ENCODE measurements at regions not wholly inside any gene's neighbourhood (a gene's known extent, or its start where the extent isn't known, plus 50 kb on each side); places are given as distances from the start of the nearest gene placed in this dataset.

- Histone ChIP-seq H3K27ac (ENCODE audit: low read depth in 2 of 2, low read length in 1 of 2) (peak overlapping the region in 1 of 2 experiments; percentile 69; a peak in 2 of 4 replicates), H3K36me3 (replicated peaks in 1 of 2; ENCODE audit: control insufficient read depth in 1 of 2, insufficient read depth in 2 of 2, low read length in 1 of 2) (no peaks in the 10 kb centered on the region), H3K4me1 (ENCODE audit: control insufficient read depth in 1 of 2, insufficient read depth in 2 of 2, low read depth in 1 of 2, low read length in 1 of 2) (peaks cover 0 to 13% of the 10 kb centered on the region in 2 experiments; a peak in 1 of 4 replicates), H3K79me2 (ENCODE audit: insufficient read depth) (no peaks in the 10 kb centered on the region), H3F3A (replicated peaks; ENCODE audit: insufficient read depth) (peaks cover 32% of the 10 kb centered on the region), H3K27me3 (ENCODE audit: insufficient read depth) (no peaks in the 10 kb centered on the region), H3K4me2 (peak overlapping the region; percentile 25), H4K20me1 (ENCODE audit: insufficient read depth) (no peaks in the 10 kb centered on the region), H3K9me2 (no peaks in the 10 kb centered on the region), H2AFZ (ENCODE audit: low read depth) (no peak overlapping the region; the same call in 1 of the 2 replicates), H3K4me3 (ENCODE audit: low read depth in 2 of 2, low read length in 1 of 2) (no peak overlapping the region), H3K9ac (no peak overlapping the region), H3K9me3 (0 out of 2 replicates have a peak, but pooled peaks cover 6% of the 10 kb centered on the region)
- DNase-seq: no peak
- WGBS (ENCODE audit: low lambda C conversion rate): 38% methylated on average over 2 of the region's 2 CpGs
- TF ChIP-seq, protein P1, sequence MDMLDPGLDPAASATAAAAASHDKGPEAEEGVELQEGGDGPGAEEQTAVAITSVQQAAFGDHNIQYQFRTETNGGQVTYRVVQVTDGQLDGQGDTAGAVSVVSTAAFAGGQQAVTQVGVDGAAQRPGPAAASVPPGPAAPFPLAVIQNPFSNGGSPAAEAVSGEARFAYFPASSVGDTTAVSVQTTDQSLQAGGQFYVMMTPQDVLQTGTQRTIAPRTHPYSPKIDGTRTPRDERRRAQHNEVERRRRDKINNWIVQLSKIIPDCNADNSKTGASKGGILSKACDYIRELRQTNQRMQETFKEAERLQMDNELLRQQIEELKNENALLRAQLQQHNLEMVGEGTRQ (IDR thresholded peaks at IDR 0.05; ENCODE audit: borderline replicate concordance, low read depth, low read length): no peak
- TF ChIP-seq YY1 (IDR thresholded peaks at IDR 0.05; ENCODE audit: low read depth) (no peak), FOXM1 (IDR thresholded peaks at IDR 0.05; ENCODE audit: low read depth) (no peak), RXRA (IDR thresholded peaks at IDR 0.05; ENCODE audit: borderline replicate concordance, low read depth) (0 out of 2 replicates have a peak, but pooled peaks have one; percentile 3)
- TF ChIP-seq, protein P2, sequence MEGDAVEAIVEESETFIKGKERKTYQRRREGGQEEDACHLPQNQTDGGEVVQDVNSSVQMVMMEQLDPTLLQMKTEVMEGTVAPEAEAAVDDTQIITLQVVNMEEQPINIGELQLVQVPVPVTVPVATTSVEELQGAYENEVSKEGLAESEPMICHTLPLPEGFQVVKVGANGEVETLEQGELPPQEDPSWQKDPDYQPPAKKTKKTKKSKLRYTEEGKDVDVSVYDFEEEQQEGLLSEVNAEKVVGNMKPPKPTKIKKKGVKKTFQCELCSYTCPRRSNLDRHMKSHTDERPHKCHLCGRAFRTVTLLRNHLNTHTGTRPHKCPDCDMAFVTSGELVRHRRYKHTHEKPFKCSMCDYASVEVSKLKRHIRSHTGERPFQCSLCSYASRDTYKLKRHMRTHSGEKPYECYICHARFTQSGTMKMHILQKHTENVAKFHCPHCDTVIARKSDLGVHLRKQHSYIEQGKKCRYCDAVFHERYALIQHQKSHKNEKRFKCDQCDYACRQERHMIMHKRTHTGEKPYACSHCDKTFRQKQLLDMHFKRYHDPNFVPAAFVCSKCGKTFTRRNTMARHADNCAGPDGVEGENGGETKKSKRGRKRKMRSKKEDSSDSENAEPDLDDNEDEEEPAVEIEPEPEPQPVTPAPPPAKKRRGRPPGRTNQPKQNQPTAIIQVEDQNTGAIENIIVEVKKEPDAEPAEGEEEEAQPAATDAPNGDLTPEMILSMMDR (IDR thresholded peaks at IDR 0.05): no peak
- CTCF ChIA-PET: no interaction called here
- POLR2A ChIA-PET: no interaction called here
Measured at GRCh38 chr5:33072726-33073125, 361.6 kb downstream of the NPR3 start.

DNA sequence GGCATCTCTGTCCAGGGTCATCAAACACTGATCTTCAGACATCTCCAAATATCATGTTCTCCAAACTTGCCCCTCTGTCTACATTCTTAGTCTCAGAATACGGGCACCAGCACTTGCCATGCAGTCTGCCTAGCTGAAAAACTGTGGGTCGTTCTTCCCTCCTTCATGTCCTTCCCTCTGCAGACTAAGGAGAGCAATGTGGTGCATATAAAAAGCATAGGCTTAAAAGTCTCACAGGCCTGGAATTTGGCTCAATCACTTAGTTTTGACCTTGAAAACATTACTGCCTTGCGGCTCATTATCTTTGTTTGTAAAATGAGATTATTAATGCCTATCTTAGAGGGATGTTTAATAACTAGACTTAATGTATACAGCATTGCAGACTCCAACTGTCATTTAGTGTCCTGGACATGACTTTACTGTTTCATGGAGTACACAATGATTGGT, 362.8 kb downstream of the NPR3 start:
- no peaks in the 10 kb centered on the region for H3K79me2 ChIP-seq (ENCODE audit: insufficient read depth)
- WGBS (ENCODE audit: low lambda C conversion rate): 34% methylated on average over 3 of the region's 3 CpGs
- no peaks in the 10 kb centered on the region for H3K9me2 ChIP-seq
- TF ChIP-seq TCF12 (IDR thresholded peaks at IDR 0.05): no peak
- peaks cover 0 to 10% of the 10 kb centered on the region in 2 experiments; a peak in 1 of 4 replicates for H3K4me1 ChIP-seq (ENCODE audit: control insufficient read depth in 1 of 2, insufficient read depth in 2 of 2, low read depth in 1 of 2, low read length in 1 of 2)
- H3K36me3 ChIP-seq (replicated peaks in 1 of 2; ENCODE audit: control insufficient read depth in 1 of 2, insufficient read depth in 2 of 2, low read length in 1 of 2): no peaks in the 10 kb centered on the region
- ChIA-PET CTCF (no interaction called here), POLR2A (no interaction called here)
- no peaks in the 10 kb centered on the region for H3K27me3 ChIP-seq (ENCODE audit: insufficient read depth)
- H4K20me1 ChIP-seq (ENCODE audit: insufficient read depth): no peaks in the 10 kb centered on the region
- no peak overlapping the region for H3K4me3 ChIP-seq (ENCODE audit: low read depth in 2 of 2, low read length in 1 of 2)
- H3F3A ChIP-seq (replicated peaks; ENCODE audit: insufficient read depth): peaks cover 32% of the 10 kb centered on the region
- 0 out of 2 replicates have a peak, but pooled peaks cover 6% of the 10 kb centered on the region for H3K9me3 ChIP-seq
- H2AFZ ChIP-seq (ENCODE audit: low read depth): peak overlapping the region; percentile 23; the same call in 1 of the 2 replicates
- peak overlapping the region; percentile 26; the same call in 1 of the 2 replicates for H3K4me2 ChIP-seq
- no peak for DNase-seq
- H3K27ac ChIP-seq (ENCODE audit: low read depth in 2 of 2, low read length in 1 of 2): peak overlapping the region in 1 of 2 experiments; percentile 69; a peak in 2 of 4 replicates
- H3K9ac ChIP-seq: no peak overlapping the region; the same call in 1 of the 2 replicates

DNA sequence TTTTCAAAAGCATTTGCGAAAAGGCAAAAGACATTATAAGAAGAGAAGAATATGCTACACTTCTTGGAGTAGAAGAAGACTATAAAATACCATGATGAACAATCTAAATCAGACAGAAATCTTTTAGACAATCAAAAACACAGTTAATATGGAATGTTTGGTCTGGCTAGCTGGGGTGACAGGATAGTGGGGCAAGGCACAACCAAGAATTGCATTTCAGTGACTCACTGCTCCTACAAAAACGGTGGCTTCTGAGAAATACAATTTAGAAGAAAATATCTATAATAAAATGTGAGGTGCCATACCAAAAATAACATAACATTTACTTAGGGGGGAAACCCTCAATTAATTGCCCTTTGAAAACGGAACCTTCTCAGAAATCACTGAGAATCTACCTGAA, 363.4 kb downstream of the NPR3 start:
- no peaks in the 10 kb centered on the region for H3K79me2 ChIP-seq (ENCODE audit: insufficient read depth)
- WGBS (ENCODE audit: low lambda C conversion rate): 38% methylated on average over 3 of the region's 3 CpGs
- H3K36me3 ChIP-seq (replicated peaks in 1 of 2; ENCODE audit: control insufficient read depth in 1 of 2, insufficient read depth in 2 of 2, low read length in 1 of 2): no peaks in the 10 kb centered on the region
- no peaks in the 10 kb centered on the region for H3K9me2 ChIP-seq
- peak overlapping the region in 1 of 2 experiments; percentile 69; a peak in 3 of 4 replicates for H3K27ac ChIP-seq (ENCODE audit: low read depth in 2 of 2, low read length in 1 of 2)
- peaks cover 32% of the 10 kb centered on the region for H3F3A ChIP-seq (replicated peaks; ENCODE audit: insufficient read depth)
- H2AFZ ChIP-seq (ENCODE audit: low read depth): peak overlapping the region; percentile 36; the same call in 1 of the 2 replicates
- peaks cover 0 to 10% of the 10 kb centered on the region in 2 experiments; a peak in 1 of 4 replicates for H3K4me1 ChIP-seq (ENCODE audit: control insufficient read depth in 1 of 2, insufficient read depth in 2 of 2, low read depth in 1 of 2, low read length in 1 of 2)
- H3K9me3 ChIP-seq: 0 out of 2 replicates have a peak, but pooled peaks cover 6% of the 10 kb centered on the region
- no peak overlapping the region; the same call in 1 of the 2 replicates for H3K9ac ChIP-seq
- ChIA-PET CTCF (interaction anchor here (0.6 kb wide), 1 partner anchor 862 kb away, joined by 3 read pairs; the partner anchor contains the start of gene RXFP3), POLR2A (no interaction called here)
- H3K4me3 ChIP-seq (ENCODE audit: low read depth in 2 of 2, low read length in 1 of 2): no peak overlapping the region
- H3K27me3 ChIP-seq (ENCODE audit: insufficient read depth): no peaks in the 10 kb centered on the region
- H4K20me1 ChIP-seq (ENCODE audit: insufficient read depth): no peaks in the 10 kb centered on the region
- H3K4me2 ChIP-seq: peak overlapping the region; percentile 26; the same call in 1 of the 2 replicates
- DNase-seq: no peak
- TF ChIP-seq FOSL2 (IDR thresholded peaks at IDR 0.05; ENCODE audit: borderline replicate concordance, low read depth) (peak; percentile 42; the same call in 1 of the 2 replicates), TEAD4 (IDR thresholded peaks at IDR 0.05; ENCODE audit: borderline replicate concordance, insufficient read depth) (0 out of 2 replicates have a peak, but pooled peaks have one; percentile 17), SIN3A (IDR thresholded peaks at IDR 0.05; ENCODE audit: borderline replicate concordance, low read depth, low read length) (no peak), RFX5 (IDR thresholded peaks at IDR 0.05; ENCODE audit: low read length) (no peak), JUND (IDR thresholded peaks at IDR 0.05) (peak; percentile 25; the same call in 1 of the 2 replicates), FOXJ3 (CRISPR knock-in tag; IDR thresholded peaks at IDR 0.05) (no peak), ELF1 (IDR thresholded peaks at IDR 0.05) (no peak), EP300 (IDR thresholded peaks at IDR 0.05; ENCODE audit: borderline replicate concordance in 1 of 2, low read depth in 1 of 2, low read length in 1 of 2) (0 out of 4 replicates have a peak, but pooled peaks of 1 of the 2 experiments have one; percentile 18), TCF12 (IDR thresholded peaks at IDR 0.05) (0 out of 2 replicates have a peak, but pooled peaks have one; percentile 32)
- TF ChIP-seq, protein P3, sequence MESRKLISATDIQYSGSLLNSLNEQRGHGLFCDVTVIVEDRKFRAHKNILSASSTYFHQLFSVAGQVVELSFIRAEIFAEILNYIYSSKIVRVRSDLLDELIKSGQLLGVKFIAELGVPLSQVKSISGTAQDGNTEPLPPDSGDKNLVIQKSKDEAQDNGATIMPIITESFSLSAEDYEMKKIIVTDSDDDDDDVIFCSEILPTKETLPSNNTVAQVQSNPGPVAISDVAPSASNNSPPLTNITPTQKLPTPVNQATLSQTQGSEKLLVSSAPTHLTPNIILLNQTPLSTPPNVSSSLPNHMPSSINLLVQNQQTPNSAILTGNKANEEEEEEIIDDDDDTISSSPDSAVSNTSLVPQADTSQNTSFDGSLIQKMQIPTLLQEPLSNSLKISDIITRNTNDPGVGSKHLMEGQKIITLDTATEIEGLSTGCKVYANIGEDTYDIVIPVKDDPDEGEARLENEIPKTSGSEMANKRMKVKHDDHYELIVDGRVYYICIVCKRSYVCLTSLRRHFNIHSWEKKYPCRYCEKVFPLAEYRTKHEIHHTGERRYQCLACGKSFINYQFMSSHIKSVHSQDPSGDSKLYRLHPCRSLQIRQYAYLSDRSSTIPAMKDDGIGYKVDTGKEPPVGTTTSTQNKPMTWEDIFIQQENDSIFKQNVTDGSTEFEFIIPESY (IDR thresholded peaks at IDR 0.05; ENCODE audit: borderline replicate concordance, low read depth): no peak
